ENCODE measurements at regions not wholly inside any gene's neighbourhood (a gene's known extent, or its start where the extent isn't known, plus 50 kb on each side); places are given as distances from the start of the nearest gene placed in this dataset.
"Not testable (repeated sequence)": the region's sequence is repeated elsewhere in the genome, so short reads cannot be mapped to it uniquely, and the experiment has no call there.

- DNase-seq: no peak
Observed at GRCh38 chr15:62270216-62270921, 105.3 kb upstream of the C2CD4B start.

GRCh38 chr15:62272290-62272689 lies 107.2 kb upstream of the C2CD4B start:
- no peak for DNase-seq

- DNase-seq: no peak
Observed at GRCh38 chr15:62275831-62276230, 110.7 kb upstream of the C2CD4B start.

- DNase-seq: no peak
Observed at GRCh38 chr15:62277816-62278394, 112.8 kb upstream of the C2CD4B start.

- no peak for DNase-seq
Observed at GRCh38 chr15:62278534-62278933, 113.4 kb upstream of the C2CD4B start.

- no peak for DNase-seq
Observed at GRCh38 chr15:62279041-62279440, 114.0 kb upstream of the C2CD4B start.

- DNase-seq: no peak
Observed at GRCh38 chr15:62280625-62281024, 115.5 kb upstream of the C2CD4B start.

GRCh38 chr15:62281801-62282200 lies 116.7 kb upstream of the C2CD4B start:
- not testable (repeated sequence) for DNase-seq

- no peak for DNase-seq
Observed at GRCh38 chr15:62287066-62287857, 122.2 kb upstream of the C2CD4B start.

GRCh38 chr15:62288361-62289017 lies 123.4 kb upstream of the C2CD4B start:
- no peak for DNase-seq

- no peak for DNase-seq
Observed at GRCh38 chr15:62291262-62291661, 126.2 kb upstream of the C2CD4B start.

- DNase-seq: no peak
Observed at GRCh38 chr15:62296756-62297507, 131.8 kb upstream of the C2CD4B start.

GRCh38 chr15:62297522-62297921 lies 132.4 kb upstream of the C2CD4B start:
- DNase-seq: no peak

- DNase-seq: no peak
Observed at GRCh38 chr15:62297933-62298332, 132.8 kb upstream of the C2CD4B start.

- DNase-seq: no peak
Observed at GRCh38 chr15:62298811-62299210, 133.7 kb upstream of the C2CD4B start.

GRCh38 chr15:62299541-62299940 lies 134.5 kb upstream of the C2CD4B start:
- no peak for DNase-seq

GRCh38 chr15:62301993-62302675 lies 137.0 kb upstream of the C2CD4B start:
- DNase-seq: no peak

- peak; percentile 68 for DNase-seq
Observed at GRCh38 chr15:62306851-62307504, 141.9 kb upstream of the C2CD4B start.

GRCh38 chr15:62307551-62307950 lies 142.5 kb upstream of the C2CD4B start:
- DNase-seq: no peak

GRCh38 chr15:62316413-62317060 lies 151.5 kb upstream of the C2CD4B start:
- no peak for DNase-seq
